ENCODE measurements at regions not wholly inside any gene's neighbourhood (a gene's known extent, or its start where the extent isn't known, plus 50 kb on each side); places are given as distances from the start of the nearest gene placed in this dataset.

DNA sequence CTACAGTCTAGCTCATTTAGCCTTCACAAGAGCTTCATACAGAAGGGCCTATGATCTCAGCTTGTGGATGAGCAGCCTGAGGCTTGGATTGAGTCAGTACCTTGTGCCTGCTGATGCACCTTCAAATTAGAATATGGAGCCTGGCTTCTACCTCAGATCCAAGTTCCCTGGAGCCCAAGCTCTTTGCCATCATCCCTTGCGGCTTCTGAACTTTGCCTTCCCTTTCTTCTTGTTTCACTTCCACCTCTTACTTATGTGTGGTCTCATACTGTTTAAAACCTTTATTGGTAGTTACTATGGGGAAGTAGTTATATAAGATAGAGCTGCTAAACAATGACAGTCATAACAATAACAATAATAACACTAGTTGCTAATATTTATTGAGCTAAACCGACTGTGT is 84.3 kb upstream of the AFF2 start:
- Histone ChIP-seq H3K4ac (ENCODE audit: low read depth, low read length) (no peak overlapping the region), H3K9ac (ENCODE audit: extremely low read depth, insufficient read length, low read length) (no peak overlapping the region), H2AFZ (ENCODE audit: low read length) (no peak overlapping the region), H3K4me2 (ENCODE audit: insufficient read depth, insufficient read length, low read length) (no peak overlapping the region), H2BK12ac (ENCODE audit: insufficient read length, low read depth, low read length) (no peak overlapping the region), H3K14ac (ENCODE audit: insufficient read depth, low read length) (no peak overlapping the region), H3K23ac (ENCODE audit: insufficient read length, low read depth, low read length) (no peak overlapping the region), H2BK15ac (ENCODE audit: low read depth, low read length) (no peak overlapping the region), H4K8ac (replicated peaks; ENCODE audit: insufficient read length, low read depth, low read length) (no peak overlapping the region), H3K79me2 (ENCODE audit: insufficient read depth, low read length) (no peaks in the 10 kb centered on the region), H3K79me1 (ENCODE audit: insufficient read depth, low read depth, low read length, poor library complexity, severe bottlenecking) (no peaks in the 10 kb centered on the region), H3K56ac (ENCODE audit: insufficient read length, low read depth, low read length) (no peak overlapping the region), H2BK120ac (ENCODE audit: low read depth, low read length, poor library complexity, severe bottlenecking) (no peak overlapping the region), H3T11ph (ENCODE audit: low read length) (no peak overlapping the region), H2AK5ac (ENCODE audit: insufficient read length, low read length) (no peak overlapping the region), H3K27me3 (ENCODE audit: insufficient read depth, low read length) (no peaks in the 10 kb centered on the region), H3K18ac (ENCODE audit: insufficient read length, low read depth, low read length) (no peak overlapping the region), H4K20me1 (ENCODE audit: control insufficient read depth, insufficient read depth, insufficient read length) (no peaks in the 10 kb centered on the region), H3K27ac (ENCODE audit: insufficient read length, low read depth, low read length) (no peak overlapping the region), H3K4me1 (ENCODE audit: insufficient read depth, low read length) (no peaks in the 10 kb centered on the region), H3K9me3 (ENCODE audit: control insufficient read depth, low read depth, low read length) (peaks cover 29% of the 10 kb centered on the region), H4K91ac (ENCODE audit: insufficient read length, low read depth, low read length) (no peak overlapping the region), H3K23me2 (ENCODE audit: insufficient read length, low read depth, low read length, poor library complexity, severe bottlenecking) (no peaks in the 10 kb centered on the region), H4K5ac (ENCODE audit: insufficient read length, low read depth, low read length) (no peak overlapping the region), H2BK20ac (ENCODE audit: low read depth, low read length, poor library complexity, severe bottlenecking) (no peak overlapping the region), H2BK5ac (ENCODE audit: insufficient read length, low read length) (no peak overlapping the region)
- Mint-ChIP-seq H3K27me3 (ENCODE audit: low read depth) (no peaks in the 10 kb centered on the region), H3K9me3 (peaks cover 43 to 48% of the 10 kb centered on the region in 2 experiments), H3K27ac (no peak overlapping the region), H3K4me1 (peaks cover 17 to 21% of the 10 kb centered on the region in 2 experiments), H3K4me3 (no peak overlapping the region), H3K36me3 (ENCODE audit: insufficient read depth in 1 of 3, low read depth in 3 of 3) (peaks cover 0 to 9% (median 0%) of the 10 kb centered on the region in 3 experiments; a peak in 2 of 7 replicates)
- no peak for DNase-seq
- TF ChIP-seq CTCF (conservative IDR thresholded peaks at IDR 0.05): no peak
- no CpG with 5 or more reads among the region's 2 CpGs for WGBS (ENCODE audit: extremely low coverage, insufficient read length, low lambda C conversion rate)
